HG03378 (cell line): ENCODE measurements at regions not wholly inside any gene's neighbourhood (a gene's known extent, or its start where the extent isn't known, plus 50 kb on each side); places are given as distances from the start of the nearest gene placed in this dataset.

Experiments used
- ATAC-seq: cut with Tn5 transposase; IDR thresholded peaks from one replicate; pipeline ENCODE4 v1.9.1; 2021; ENCODE audit warnings: mild to moderate bottlenecking, moderate library complexity; ENCODE audit not compliant: unreplicated experiment

DNA sequence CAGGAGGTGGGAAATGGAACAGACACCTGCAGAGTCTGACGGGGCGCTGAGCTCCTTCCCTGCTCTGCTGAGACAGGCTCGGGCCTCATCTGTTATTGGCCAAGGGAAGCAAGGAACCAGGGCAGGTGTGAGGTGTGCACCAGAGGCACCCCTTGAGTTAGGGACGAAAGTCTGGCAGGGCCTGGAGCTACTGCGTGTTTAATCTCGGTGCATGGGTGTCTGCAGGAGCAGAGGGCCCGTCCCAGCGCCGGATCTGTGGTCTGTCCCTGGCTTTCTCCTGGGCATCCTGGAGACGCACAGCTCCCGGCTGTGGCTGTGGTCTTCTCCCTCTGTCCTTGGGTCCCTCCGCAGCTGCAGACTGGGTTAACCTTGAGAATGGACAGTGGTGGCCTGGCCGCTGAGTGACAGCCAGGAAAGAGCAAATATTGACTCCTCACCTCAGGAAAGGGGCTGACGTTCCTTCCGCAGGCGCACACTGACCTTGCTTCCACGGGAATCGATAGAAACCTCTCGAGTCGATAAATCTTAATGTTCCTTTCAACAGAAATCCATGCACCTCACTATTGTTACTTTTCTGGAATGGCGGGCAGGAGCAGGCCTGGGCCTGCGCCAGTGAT lies 975.6 kb downstream of the BRD1 start:
- ATAC-seq: no peak

DNA sequence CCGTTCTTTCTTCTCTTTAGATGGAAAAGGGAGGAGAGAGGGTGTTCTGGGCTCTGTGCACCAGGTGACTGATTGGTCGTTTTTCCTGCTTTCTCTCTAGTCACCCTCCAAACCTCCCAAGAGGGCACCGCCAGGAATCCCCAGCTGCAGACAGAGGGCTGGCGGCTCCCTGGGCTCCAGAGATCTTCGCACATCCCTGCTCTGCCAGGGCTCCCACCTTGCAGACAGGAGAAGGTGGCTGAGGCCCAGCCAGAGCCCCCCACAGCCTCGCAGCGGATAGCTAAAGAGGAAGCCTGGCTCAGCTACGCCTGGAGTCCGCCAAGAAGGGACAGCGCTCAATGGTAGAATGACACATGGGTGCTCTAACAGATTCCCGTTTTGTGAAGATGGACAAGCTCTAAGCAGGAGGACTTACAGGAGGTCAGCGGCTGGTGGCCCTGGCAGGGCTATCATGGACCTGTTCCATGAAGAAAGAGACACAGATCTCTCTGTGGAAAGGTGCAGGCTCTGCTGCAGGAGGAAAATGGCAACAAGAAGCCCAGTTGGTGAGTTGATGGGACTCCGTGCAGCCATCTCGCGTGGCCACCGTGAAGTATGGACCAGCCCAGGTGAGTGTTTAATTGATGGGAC lies 976.9 kb downstream of the BRD1 start:
- ATAC-seq: no peak

DNA sequence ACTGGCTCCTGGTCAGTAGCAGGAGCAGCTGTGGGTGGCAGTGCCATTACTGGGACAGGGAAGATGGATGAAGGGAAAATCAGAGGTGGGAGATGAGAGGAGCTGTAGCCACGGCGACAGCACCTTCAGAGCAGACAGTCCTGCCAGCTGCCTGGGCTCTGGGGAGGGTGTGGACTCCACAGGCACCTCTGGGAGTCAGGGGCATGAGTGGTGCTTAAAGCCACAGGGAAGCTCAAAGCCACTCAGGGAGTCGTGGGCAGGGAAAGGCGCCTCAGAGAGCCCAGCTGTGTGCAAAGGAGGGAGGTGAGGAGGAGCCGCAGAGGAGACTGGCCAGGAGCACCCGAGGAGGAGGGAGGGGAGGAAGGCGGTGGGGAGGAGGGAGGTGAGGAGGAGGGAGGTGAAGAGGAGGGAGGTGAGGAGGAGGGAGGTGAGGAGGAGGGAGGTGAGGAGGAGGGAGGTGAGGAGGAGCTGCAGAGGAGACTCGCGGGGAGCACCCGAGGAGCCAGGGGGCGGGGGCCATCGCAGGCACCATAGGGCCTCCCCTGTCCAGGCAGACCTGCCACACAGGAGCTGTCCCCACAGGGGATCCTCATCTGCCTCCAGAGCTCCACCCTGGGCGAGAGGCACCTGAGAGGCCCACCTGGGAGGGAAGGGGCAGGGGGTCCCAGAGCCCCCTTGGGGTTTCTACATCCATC lies 977.6 kb downstream of the BRD1 start:
- ATAC-seq: no peak

DNA sequence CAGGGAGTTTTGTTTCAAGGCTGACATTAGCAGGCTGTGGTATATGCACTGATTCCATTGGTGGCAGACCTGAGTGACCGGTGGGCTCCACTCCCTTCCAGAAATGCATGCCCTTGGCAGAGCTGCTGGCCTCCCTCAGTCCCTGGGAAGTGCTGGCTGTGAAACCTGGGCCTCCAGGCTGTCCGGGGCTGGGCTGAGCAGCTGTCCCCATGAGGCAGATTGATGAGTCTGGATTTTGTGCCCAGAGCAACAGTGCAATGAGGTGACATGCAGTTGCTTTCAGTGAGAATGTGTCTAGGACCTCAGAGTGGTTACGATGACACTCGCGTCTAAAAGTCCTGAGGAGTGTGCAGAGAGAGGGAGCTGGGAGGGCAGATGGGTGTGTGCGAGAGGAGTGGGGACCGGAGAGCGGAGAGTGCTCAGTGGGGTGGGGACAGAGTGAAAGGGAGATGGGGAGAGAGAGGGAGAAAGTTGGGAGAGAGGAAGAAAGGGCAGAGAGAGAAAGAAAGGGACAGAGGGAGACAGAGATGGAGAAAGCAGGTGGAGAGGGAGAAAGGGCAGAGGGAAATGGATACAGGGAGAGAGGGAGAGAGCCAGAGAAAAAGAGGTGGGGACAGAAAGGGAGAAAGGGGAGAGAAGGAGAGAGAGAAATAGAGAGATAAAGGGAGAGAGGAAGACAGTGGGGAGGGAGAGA lies 978.3 kb downstream of the BRD1 start:
- no peak for ATAC-seq

GRCh38 chr22:48846200-48846599 lies 981.5 kb downstream of the BRD1 start:
- ATAC-seq: no peak

- ATAC-seq: no peak
Measured at GRCh38 chr22:48845356-48845936, 982.2 kb downstream of the BRD1 start.

DNA sequence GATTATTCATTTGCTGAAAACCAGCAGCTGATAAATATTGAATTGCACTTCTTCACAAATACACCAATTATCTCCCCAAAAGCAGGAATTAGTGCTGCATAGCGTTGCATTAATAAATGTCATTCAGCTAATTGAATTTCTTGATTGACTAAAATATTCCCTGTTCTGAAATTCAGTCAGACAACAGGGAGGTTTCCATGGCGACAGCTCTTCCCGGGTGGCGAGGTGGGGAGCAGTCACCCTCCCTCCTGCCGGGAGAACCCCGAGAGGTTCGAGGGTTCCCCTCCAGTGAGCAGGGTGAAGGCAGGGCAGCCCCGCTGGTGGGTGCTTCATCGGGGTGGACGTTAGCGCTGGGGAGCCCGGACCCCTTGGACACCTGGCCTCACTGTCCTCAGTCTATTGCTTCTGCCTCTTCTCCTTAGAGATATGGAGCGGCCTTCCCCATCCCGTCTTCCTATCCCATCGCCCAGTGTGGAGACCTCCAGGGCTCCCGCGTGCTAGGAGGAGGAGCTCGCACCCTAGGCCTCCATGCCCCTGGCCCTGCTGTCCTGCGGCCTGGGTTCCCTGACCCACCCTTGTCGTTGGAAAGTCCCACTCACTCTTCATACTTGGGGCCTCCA lies 983.5 kb downstream of the BRD1 start:
- ATAC-seq: no peak

- ATAC-seq: no peak
Measured at GRCh38 chr22:48843640-48844039, 984.0 kb downstream of the BRD1 start.

- ATAC-seq: no peak
Measured at GRCh38 chr22:48842976-48843375, 984.7 kb downstream of the BRD1 start.

DNA sequence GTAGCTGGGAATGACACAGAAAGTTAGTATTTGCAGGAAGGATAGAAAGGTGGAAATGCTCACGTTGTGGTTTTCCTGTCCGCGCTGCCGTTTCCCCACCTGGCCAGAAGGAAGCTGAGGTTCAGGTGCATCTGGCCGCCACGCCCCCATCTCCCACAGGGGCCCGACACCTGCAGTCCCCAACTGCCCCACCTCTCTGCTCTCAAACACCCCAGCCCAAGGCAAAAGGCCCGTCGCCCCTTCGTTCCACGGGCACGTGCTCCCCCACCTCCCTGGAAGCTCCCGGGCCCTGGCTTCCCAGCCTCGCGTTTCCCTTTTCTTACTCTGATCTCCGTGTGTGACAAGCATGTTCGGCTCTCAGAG lies 985.1 kb downstream of the BRD1 start:
- ATAC-seq: no peak

DNA sequence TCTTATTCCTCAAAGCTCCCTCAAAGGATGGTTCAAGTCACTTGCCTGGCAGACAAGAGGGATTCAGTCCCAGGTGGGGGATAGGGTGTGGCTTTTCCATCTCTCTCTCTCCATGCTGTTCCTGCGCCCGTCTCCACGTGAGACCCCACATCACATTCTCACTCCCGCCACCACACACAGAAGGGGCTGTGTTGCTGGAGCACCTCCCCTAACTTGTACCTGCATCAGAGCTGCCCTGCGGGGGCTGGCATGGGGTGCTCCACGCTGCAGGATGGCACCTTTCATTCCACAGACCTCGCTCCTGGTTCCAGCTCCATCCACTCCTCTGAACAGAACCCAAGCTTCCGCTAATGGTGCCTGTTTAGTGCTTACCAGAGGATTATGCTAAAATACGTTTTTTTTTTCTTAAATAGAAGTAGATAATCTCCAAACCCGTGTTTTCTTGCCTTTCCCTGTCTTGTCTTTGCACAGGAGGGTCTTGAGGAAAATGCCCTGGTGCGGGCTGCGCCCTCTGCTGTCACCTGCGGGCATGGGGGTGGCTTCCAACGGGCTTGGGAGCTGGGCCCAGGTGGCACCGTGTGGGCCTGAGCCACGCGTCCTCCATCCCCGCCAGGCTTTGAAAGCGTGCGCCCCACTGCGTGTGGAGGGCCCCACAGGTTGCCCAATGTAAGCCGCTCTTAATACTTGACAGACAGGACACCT lies 985.6 kb downstream of the BRD1 start:
- no peak for ATAC-seq

DNA sequence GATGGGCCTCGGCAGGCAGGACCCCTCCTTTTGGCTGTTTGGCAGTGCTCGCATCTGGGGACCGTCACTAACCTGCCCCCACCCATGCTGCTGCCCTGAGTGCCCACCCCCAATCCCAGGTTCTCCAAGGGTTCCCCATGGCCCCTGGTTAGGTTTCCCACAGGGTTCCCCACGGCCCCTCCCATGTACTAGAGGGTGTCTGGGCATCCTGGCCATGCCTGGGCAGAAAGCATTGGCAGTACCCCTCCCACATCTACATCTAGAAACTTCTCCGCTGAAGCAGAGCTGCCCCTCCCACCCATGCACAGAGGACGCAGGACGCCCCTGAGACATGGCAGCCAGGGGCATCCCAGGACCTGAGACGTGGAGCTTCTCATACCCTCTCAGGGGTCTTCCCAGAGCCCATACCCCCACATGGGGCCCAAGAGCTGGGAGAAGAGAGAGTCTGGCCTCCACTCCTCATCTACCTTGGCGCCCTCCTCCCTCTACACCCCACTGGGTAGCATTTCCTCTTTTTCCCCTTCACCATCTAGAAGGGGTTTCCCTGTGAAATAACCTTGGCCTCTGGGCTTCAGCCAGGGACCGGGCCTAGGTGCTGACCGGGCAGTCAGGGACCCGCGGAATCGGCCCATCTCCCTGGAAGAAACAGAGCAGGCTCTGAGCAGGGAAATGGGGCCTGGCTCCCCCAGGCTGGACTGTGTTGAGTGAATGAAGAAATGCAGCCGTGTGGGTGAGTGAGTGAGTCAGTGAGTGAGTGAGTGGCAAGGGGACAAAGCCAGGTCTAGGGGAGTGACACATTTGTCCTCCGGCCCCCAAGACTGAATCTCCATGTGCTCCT lies 987.3 kb downstream of the BRD1 start:
- ATAC-seq: no peak

GRCh38 chr22:48838846-48839730 lies 988.6 kb downstream of the BRD1 start:
- no peak for ATAC-seq

DNA sequence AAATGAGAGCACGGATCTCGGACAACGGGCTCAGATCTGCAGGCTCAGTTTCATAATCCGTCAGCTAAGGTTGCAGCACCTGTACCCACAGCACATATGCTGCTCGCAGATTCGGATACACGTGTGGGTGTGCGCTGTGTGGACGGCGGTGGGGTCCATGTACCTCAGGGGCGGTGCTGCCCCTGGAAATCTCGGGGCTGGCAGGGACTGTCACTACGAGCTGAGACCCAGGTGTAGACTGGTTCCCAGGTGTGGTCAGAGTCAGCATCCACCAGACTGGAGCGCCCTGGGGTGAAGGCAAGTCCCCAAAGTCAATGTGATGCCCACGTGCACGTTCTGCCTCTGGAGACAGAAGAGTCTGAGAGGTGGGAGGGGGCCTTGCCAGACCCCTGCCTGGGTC lies 989.3 kb downstream of the BRD1 start:
- no peak for ATAC-seq

DNA sequence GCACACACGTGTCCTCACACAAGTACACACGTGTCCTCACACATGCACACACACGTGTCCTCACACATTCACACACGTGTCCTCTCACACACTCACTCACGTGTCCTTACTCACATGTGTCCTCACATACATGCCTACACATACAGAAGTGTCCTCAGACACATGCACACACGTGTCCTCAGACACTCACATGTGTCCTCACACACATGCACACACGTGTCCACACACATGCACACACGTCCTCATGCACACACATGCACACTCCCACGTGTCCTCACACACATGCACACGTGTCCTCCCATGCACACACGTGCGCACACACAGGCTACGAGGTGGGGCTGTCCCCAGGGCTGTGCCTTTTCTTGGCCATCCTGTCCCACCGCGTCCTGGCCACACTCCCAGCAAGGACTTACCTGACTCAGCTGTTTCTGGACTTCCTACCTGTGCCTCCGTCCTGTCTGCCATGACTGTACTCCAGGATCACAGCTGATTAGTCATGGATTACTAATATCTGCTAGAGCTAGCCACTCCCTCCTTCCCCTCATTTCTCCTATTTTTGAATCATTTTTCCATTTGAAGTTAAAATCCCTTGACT lies 990.2 kb downstream of the BRD1 start:
- no peak for ATAC-seq

GRCh38 chr22:48836673-48837340 lies 990.9 kb downstream of the BRD1 start:
- ATAC-seq: no peak

DNA sequence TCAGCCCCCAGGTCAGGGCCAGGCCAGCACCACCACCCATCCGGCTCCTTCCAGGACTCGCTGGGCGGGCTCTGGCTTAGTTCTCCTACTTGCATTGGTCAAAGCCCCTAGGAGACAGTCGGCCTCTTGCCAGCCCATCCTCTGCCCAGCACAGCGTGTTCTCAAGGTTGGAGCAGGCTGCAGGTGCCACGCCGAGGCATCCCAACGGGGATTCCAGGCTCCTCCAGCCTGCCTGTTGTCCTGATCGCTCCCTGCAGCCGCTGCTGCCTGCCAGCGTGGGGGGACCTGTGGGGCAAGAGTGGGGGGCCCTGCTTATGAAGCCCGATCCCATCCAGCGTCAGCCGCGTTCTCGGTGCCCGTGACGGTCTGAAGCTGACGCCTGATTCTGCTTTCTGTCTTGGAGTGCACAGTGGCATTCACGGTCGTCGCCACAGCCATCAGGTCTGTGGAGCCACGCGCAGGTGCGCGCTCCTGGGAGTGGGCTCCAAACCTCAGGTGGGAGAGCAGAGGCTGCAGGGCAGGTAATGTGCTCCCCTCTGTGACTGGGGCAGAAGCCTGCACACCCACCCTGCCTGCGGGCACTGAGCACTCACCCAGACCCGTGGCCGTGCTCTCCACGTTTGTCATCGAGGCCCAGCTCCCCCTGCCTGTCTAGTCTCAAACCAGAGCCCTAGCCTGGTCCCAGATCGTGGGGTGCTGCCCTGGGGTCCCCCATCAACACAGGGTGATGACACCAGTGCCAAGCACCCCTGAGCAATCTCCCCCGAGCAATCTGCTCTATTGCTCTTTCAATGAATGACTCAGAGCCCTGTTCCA lies 991.6 kb downstream of the BRD1 start:
- ATAC-seq: no peak
